GM21786 (cell line): ENCODE measurements at regions not wholly inside any gene's neighbourhood (a gene's known extent, or its start where the extent isn't known, plus 50 kb on each side); places are given as distances from the start of the nearest gene placed in this dataset.

Source experiments
- ATAC-seq: cut with Tn5 transposase; IDR thresholded peaks from one replicate; pipeline ENCODE4 v1.9.1; 2021; ENCODE audit not compliant: unreplicated experiment

DNA sequence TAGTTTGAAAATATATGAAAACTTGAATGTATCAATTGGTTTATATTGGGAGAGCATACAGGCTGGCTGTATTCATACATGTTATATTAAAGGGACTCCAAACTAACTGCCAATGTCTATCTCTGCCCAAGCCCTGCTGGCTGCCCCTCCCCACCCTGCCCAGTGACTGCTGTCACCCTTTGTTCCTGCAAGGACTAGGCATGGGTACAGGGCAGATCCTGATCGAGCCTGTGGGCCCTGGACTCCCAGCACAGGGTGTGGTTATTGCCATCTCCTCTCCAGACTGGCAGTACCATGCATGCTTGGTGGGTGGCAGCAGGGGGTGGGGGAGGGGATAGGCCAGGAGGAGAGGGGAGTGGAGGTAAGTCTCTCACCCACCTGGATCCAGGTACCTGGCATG lies 167.5 kb upstream of the RASGEF1B start:
- no peak for ATAC-seq

DNA sequence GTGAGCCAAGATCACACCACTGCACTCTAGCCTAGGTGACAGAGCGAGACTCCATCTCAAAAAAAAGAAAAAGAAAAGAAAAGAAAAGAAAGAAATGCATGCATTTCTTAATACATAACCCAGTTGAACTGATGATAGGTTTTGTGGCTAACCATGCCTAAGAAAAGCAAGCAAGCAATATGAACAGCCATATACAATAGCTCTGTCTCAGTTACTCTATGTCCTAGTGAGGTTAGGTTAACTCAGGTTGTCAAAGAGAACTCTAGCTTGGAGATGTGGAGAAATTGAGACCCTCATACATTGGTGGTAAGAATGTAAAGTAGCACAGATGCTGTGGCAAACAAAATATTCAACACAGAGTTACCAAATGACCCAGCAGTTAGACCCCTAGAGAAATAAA lies 167.0 kb upstream of the RASGEF1B start:
- ATAC-seq: no peak

DNA sequence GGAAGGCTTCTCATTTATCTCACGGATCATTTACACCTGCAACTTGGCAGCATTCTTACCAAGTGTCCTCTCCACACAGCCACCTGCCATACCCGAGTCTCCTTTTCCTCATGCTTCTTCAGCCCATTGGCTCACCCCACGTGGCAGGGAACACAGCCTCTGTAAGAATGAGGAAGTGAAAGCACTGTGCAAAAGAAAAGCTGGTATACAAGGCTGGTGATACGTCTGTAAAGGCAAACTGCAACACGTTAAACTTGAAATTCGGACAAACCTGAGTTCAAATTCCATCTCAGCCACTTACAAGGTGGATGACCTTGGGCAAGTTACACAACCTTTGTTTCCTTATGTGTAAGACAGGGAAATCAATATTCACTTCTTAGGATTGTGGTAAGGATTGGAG lies 164.0 kb upstream of the RASGEF1B start:
- peak; percentile 98 for ATAC-seq

- no peak for ATAC-seq
Measured at GRCh38 chr4:81634766-81635549, 163.3 kb upstream of the RASGEF1B start.

- no peak for ATAC-seq
Measured at GRCh38 chr4:81634165-81634564, 162.5 kb upstream of the RASGEF1B start.

DNA sequence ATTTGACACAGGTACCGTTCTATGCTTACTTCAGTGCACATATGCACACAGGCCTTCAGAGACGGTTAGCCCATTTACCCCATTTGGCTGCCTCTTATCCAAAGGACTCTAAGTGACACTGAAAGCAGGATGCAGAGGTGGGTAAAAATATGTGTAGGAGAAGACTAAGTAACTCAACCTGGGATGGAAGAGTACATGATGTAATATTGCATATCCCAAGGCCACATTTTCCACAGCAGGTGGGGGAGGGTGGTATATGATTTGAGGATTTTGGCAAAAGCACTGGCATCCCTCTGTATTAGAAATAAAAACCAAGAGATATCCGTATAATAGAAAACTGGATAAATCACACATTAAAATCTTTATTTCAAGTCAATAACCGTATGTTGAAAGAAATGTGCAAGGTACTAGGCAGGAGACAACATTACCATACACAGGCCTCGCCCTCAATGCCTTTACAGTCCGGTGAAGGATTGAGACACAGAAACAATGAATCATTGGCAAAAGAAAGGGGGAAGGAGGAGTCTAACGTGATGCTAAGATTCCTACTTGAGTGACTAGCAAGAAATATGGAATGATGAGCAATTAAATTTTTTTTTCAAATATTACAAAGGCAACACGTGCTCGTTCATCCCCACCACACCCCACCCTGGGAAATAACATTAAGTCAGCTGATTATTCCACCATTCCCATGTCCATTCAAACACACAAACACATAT lies 161.0 kb upstream of the RASGEF1B start:
- no peak for ATAC-seq

GRCh38 chr4:81631958-81632441 lies 160.3 kb upstream of the RASGEF1B start:
- ATAC-seq: peak; percentile 36

DNA sequence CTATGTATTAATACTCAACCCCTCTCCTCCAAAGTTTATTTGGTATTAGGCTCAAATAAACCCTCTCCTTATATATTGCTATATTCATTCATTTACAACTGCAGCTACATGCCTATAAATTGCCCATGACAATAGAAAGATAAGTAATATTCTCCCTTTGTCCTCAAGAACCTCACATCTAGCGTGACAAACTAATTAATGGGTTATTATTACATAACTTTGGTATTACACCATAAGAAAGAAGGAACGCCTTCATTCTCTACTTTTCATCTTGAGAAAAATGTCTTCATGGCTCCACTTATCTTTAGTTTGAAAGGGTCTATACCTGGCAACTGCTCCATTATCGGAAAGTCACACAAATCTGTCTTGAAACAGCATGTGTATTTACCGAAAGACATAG lies 157.7 kb upstream of the RASGEF1B start:
- no peak for ATAC-seq

DNA sequence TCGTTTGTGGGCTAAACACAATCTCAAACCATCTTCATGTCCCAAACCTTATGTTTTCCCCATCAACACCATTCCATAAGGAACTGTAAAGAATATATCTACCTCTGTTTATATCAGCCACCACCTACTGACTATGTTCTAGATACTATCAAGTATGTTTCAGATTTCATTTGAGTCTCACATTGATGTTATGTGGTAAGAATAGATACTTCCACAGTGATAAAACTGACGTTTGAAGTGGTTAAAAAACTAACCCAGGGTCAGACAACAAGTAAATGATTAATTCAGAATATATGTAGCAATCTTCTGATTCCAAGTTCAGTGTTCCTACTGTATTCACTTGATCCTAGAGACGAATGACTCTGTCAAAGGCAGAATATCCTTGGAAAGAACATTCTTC lies 156.8 kb upstream of the RASGEF1B start:
- ATAC-seq: no peak

- ATAC-seq: no peak
Measured at GRCh38 chr4:81627590-81627989, 155.9 kb upstream of the RASGEF1B start.

DNA sequence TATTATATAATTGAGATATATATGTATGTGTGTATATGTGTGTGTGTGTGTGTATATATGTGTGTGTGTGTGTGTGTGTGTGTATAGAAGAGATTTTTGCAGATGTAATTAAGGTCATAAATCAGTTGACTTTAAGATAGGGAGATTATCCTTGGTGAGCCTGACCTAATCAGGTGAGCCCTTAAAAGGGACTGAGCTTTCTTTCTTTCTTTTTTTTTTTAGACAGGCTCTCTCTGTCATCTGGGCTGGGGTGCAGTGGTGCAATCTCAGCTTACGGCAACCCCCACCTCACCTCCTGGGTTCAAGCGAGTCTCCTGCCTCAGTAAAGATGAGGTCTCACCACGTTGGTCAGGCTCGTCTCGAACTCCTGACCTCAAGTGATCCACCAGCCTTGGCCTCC lies 155.1 kb upstream of the RASGEF1B start:
- ATAC-seq: no peak

GRCh38 chr4:81625422-81626417 lies 154.0 kb upstream of the RASGEF1B start:
- ATAC-seq: no peak

DNA sequence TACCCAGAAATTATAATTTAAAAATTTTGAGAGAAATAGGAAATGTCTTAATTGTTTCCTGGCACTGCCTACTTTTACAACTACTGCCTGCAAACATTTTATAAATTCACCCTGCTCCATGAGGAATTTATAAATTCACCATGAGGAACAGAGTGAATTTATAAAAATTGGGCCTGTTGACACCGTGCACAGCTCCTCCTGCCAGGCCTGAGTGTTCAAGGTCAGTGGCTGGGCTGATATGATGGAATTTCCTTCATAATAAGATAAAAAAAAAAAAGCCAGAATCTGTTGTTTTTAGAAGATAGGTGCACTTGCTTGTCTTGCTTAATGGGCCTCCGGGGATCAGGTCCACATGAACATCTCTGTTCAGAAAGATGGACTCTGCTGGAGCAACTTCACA lies 151.7 kb upstream of the RASGEF1B start:
- ATAC-seq: no peak

- no peak for ATAC-seq
Measured at GRCh38 chr4:81622474-81623184, 150.9 kb upstream of the RASGEF1B start.

DNA sequence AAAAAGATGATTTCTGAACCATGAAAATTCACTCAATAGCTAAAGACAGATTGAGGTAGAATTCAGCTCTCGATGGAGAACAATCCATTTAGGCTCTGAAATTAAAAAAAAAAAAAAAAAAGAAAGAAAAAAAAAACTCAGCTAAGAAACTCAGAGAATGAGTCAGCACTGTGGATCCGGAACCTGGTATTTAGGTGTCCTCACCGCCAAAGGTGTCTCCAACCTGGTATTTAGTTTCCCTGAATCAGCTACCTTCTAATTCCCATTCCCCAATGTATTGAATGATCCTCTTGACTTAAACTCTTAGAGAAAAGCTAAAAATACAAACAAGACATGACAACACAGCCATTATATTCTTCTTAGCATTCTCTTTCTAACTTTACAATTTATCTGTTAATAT lies 150.3 kb upstream of the RASGEF1B start:
- no peak for ATAC-seq

DNA sequence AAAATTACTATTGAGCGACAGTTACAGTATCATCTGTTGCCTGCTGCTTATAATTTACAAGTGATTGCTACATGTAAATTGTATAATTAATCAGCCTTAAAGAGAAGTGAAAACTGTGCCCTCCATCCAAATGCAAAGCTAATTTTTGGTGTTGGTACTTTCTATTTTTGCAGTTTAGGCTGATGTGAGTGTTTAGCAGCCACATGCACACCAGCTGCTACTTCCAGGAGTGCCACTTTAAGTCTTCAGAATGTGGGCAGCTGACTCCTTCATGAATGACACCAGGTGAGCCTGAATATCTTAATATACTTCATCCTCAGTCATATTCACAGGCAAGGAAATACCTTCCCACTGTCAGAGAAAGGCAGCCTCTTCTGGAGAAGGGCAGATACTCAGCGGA lies 149.8 kb upstream of the RASGEF1B start:
- no peak for ATAC-seq

DNA sequence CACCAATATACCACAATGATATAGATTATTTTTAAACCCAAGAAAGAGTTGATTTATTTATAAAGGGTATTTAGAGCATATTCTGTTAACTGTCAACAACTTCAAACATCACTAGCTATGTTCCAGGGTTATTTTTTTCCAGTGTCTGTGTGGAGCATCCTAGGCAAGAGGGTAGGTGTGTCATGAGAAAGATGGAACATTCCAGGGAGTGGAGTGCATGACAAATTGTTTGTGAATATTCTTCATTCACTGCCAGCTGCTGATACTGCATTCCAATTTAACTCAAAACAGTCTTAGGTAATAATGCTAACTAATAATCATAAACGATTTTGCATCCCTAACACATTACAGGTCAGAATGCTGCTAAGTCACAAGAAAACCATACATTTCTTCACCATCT lies 148.7 kb upstream of the RASGEF1B start:
- no peak for ATAC-seq

DNA sequence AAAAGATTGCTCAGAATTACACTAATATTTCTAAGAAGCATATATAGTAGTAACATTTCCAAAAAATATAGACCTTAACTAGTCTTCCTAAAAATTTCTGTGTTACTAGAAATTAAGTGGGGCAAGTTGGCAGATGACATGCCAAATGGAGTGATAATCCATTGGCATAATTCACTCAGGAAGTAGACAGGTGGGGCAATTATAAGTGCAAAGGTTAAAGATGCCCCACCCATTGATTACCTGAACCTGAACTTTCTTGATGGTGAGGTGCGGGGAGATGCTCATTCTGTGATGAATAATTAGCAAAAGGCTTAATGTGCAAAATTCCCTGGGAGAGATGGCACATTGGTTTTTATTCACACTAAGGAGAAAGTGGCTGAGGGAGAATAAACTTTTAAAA lies 145.8 kb upstream of the RASGEF1B start:
- ATAC-seq: no peak

GRCh38 chr4:81611221-81611620 lies 139.5 kb upstream of the RASGEF1B start:
- no peak for ATAC-seq

DNA sequence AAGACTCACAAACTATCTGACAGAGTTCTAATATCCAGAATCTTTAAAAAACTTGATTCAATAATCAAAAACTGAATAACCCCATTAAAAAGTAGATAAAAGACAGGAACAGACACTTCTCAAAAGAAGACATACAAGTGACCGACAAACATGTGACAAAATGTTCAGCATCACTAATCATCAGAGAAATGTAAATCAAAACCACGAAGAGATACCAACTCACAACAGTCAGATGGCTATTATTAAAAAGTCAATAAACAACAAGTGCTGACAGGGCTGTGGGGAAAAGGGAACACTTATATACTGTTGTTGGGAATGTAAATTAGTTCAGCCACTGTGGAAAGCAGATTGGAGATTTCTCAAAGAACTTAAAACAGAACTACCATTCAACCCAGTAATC lies 138.1 kb upstream of the RASGEF1B start:
- ATAC-seq: no peak

- no peak for ATAC-seq
Measured at GRCh38 chr4:81607950-81608349, 136.2 kb upstream of the RASGEF1B start.
